Esophagus muscularis mucosa (tissue), 4 donors: ENCODE measurements at regions not wholly inside any gene's neighbourhood (a gene's known extent, or its start where the extent isn't known, plus 50 kb on each side); places are given as distances from the start of the nearest gene placed in this dataset.

Source experiments
- DNase-seq: peaks from one replicate; pipeline ENCODE4 v3.0.0-alpha.2; 2017; ENCODE audit errors: extremely low spot score
- H3K27ac ChIP-seq, 4 donors: fragments of 200-600 bp; sonication (generic); replicated peaks in 1 of 4; 1 replicate in 3 of 4; 2 replicates in 1 of 4; pipeline ENCODE4 v1.5.1; 2016 to 2019; ENCODE audit warnings: mild to moderate bottlenecking in 1 of 4
- H3K27me3 ChIP-seq, 4 donors: fragments of 200-600 bp; sonication (generic); one replicate each; pipeline versions ENCODE4 v1.5.1 to v1.6.0; 2016 to 2019
- H3K36me3 ChIP-seq, 4 donors: fragments of 200-600 bp; sonication (generic); one replicate each; pipeline ENCODE4 v1.5.1; 2016 to 2019
- H3K4me1 ChIP-seq, 4 donors: fragments of 200-600 bp; sonication (generic); one replicate each; pipeline ENCODE4 v1.5.1; 2016 to 2019
- H3K4me3 ChIP-seq, 4 donors: fragments of 200-600 bp; sonication (generic); 1 replicate in 2 of 4; 2 replicates in 2 of 4; pipeline ENCODE4 v1.5.1; 2016 to 2019; ENCODE audit warnings: mild to moderate bottlenecking in 4 of 4, moderate library complexity in 1 of 4
- H3K9me3 ChIP-seq, 4 donors: fragments of 200-600 bp; sonication (generic); 1 replicate in 3 of 4; 2 replicates in 1 of 4; pipeline ENCODE4 v1.5.1; 2016 to 2019
- CTCF ChIP-seq, 3 experiments: fragments of 200-600 bp in 2 of 3; fragments of 450-650 bp in 1 of 3; sonication (generic) in 2 of 3; IDR thresholded peaks; one replicate each; pipeline ENCODE4 v1.5.1; 2017 to 2019; ENCODE audit warnings: antibody characterized with exemption in 3 of 3, mild to moderate bottlenecking in 2 of 3, moderate library complexity in 1 of 3
- EP300 ChIP-seq: sonication (generic); formaldehyde crosslinking; IDR thresholded peaks from one replicate; pipeline ENCODE4 v1.6.1; 2017; ENCODE audit warnings: antibody characterized with exemption
- POLR2A ChIP-seq: fragments of 450-650 bp; IDR thresholded peaks from one replicate; pipeline ENCODE4 v1.6.1; 2017; ENCODE audit warnings: antibody characterized with exemption, moderate library complexity, mild to moderate bottlenecking, low read depth
- POLR2AphosphoS5 ChIP-seq, 2 donors: sonication (generic); formaldehyde crosslinking; IDR thresholded peaks; one replicate each; pipeline ENCODE4 v1.6.1; 2017; ENCODE audit warnings: antibody characterized with exemption in 2 of 2
- WGBS: methylation state at CpG from one replicate; pipeline ENCODE4 v1.1.5; 2018; 5-methylcytosine and 5-hydroxymethylcytosine counted together
- intact Hi-C: fragments of 100-400 bp; cut with DNase I; formaldehyde crosslinking; loops from one replicate; pipeline ENCODE4 v1.15.1; 2023

- WGBS, result 16% methylated on average over 6 of the region's 66 CpGs
- DNase-seq, result no peak
- intact Hi-C loops, result no loop called here
- Histone ChIP-seq H3K4me1 (peaks cover 7 to 25% (median 22%) of the 10 kb centered on the region in 4 donors), H3K27ac (no peak overlapping the region), H3K36me3 (no peaks in the 10 kb centered on the region), H3K27me3 (peaks cover 4 to 75% (median 9%) of the 10 kb centered on the region in 4 donors), H3K9me3 (no peaks in the 10 kb centered on the region), H3K4me3 (peak overlapping the region; percentile 39 to 46 (median 43))
- TF ChIP-seq EP300 (no peak), POLR2AphosphoS5 (IDR thresholded peaks at IDR 0.05) (no peak), CTCF (IDR thresholded peaks at IDR 0.05) (no peak)
These were observed 117.7 kb upstream of the C14orf180 start for GRCh38 chr14:104461676-104462449.

- WGBS, result 67% methylated on average over 16 of the region's 16 CpGs
- intact Hi-C loops, result no loop called here
- peaks cover 7 to 25% (median 22%) of the 10 kb centered on the region in 4 donors for H3K4me1 ChIP-seq
- peak; percentile 64 for DNase-seq
- H3K4me3 ChIP-seq, result no peak overlapping the region
- H3K27me3 ChIP-seq, result peaks cover 4 to 73% (median 9%) of the 10 kb centered on the region in 4 donors
- no peak overlapping the region for H3K27ac ChIP-seq
- H3K36me3 ChIP-seq, result no peaks in the 10 kb centered on the region
- TF ChIP-seq POLR2A (no peak), POLR2AphosphoS5 (IDR thresholded peaks at IDR 0.05) (no peak), EP300 (no peak), CTCF (IDR thresholded peaks at IDR 0.05) (no peak)
- no peaks in the 10 kb centered on the region for H3K9me3 ChIP-seq
These were observed 116.6 kb upstream of the C14orf180 start for GRCh38 chr14:104462651-104463630.

GRCh38 chr14:104464907-104465306 is 114.7 kb upstream of the C14orf180 start:
- H3K4me3 ChIP-seq, result no peak overlapping the region
- intact Hi-C loops, result no loop called here
- no peak for TF ChIP-seq POLR2A
- no peak for TF ChIP-seq EP300
- no peak for TF ChIP-seq CTCF (IDR thresholded peaks at IDR 0.05)
- no peak for TF ChIP-seq POLR2AphosphoS5 (IDR thresholded peaks at IDR 0.05)
- peak; percentile 77 for DNase-seq
- H3K27me3 ChIP-seq, result peaks cover 4 to 73% (median 9%) of the 10 kb centered on the region in 4 donors
- H3K9me3 ChIP-seq, result no peaks in the 10 kb centered on the region
- no peak overlapping the region for H3K27ac ChIP-seq
- peaks cover 7 to 25% (median 22%) of the 10 kb centered on the region in 4 donors for H3K4me1 ChIP-seq
- no peaks in the 10 kb centered on the region for H3K36me3 ChIP-seq
- 86% methylated on average over 6 of the region's 6 CpGs for WGBS

- H3K27ac ChIP-seq, result no peak overlapping the region
- TF ChIP-seq POLR2A (no peak), CTCF (IDR thresholded peaks at IDR 0.05) (no peak), POLR2AphosphoS5 (IDR thresholded peaks at IDR 0.05) (no peak), EP300 (no peak)
These were observed 113.8 kb upstream of the C14orf180 start for GRCh38 chr14:104465482-104466390.

More at GRCh38 chr14:104465482-104466390, 113.8 kb upstream of the C14orf180 start:
- WGBS, result 83% methylated on average over 8 of the region's 8 CpGs
- H3K36me3 ChIP-seq, result no peaks in the 10 kb centered on the region
- no peaks in the 10 kb centered on the region for H3K9me3 ChIP-seq
- H3K27me3 ChIP-seq, result peaks cover 4 to 67% (median 8%) of the 10 kb centered on the region in 4 donors
- peaks cover 7 to 22% (median 22%) of the 10 kb centered on the region in 4 donors for H3K4me1 ChIP-seq
- no peak overlapping the region for H3K4me3 ChIP-seq
- intact Hi-C loops, result no loop called here
- peak; percentile 82 for DNase-seq
